MCF 10A (cell line): ENCODE measurements at regions not wholly inside any gene's neighbourhood (a gene's known extent, or its start where the extent isn't known, plus 50 kb on each side); places are given as distances from the start of the nearest gene placed in this dataset.

Source experiments
- BruUV-seq: library from RNA; stranded (reverse); fragments of 400-500 nt; replicated peaks from 2 replicates; lab custom pipeline; 2021; lab: Mats Ljungman, UMichigan
- CTCF ChIA-PET: fragments of 300-600 bp; sonication (Branson Sonifier 250); formaldehyde crosslinking; extraction: SDS; loops from one replicate; lab custom pipeline; 2021; ENCODE audit warnings: antibody characterized with exemption, inconsistent platforms; lab: Yijun Ruan, JAX
- POLR2A ChIA-PET: fragments of 300-600, 350-650 bp; sonication (Branson Sonifier 250); formaldehyde crosslinking; extraction: SDS; loops from one replicate; lab custom pipeline; 2020; ENCODE audit warnings: antibody characterized with exemption, inconsistent platforms; lab: Yijun Ruan, JAX
- DNase-seq: peaks from one replicate; pipeline ENCODE4 v3.0.0-alpha.2; 2018; ENCODE audit not compliant: unreplicated experiment
- H3K27ac Mint-ChIP-seq: one replicate; pipeline ENCODE4 v1.8.0; 2022; ENCODE audit warnings: mild to moderate bottlenecking, low read depth, mixed read lengths; ENCODE audit not compliant: unreplicated experiment
- H3K27me3 Mint-ChIP-seq: one replicate; pipeline ENCODE4 v1.8.0; 2022; ENCODE audit warnings: mixed read lengths; ENCODE audit not compliant: insufficient read depth, unreplicated experiment
- H3K36me3 Mint-ChIP-seq: one replicate; pipeline ENCODE4 v1.8.0; 2022; ENCODE audit warnings: mild to moderate bottlenecking, moderate library complexity, mixed read lengths; ENCODE audit not compliant: insufficient read depth, unreplicated experiment
- H3K4me1 Mint-ChIP-seq: one replicate; pipeline ENCODE4 v1.8.0; 2022; ENCODE audit warnings: mixed read lengths; ENCODE audit not compliant: insufficient read depth, unreplicated experiment
- H3K4me3 Mint-ChIP-seq: one replicate; pipeline ENCODE4 v1.8.0; 2022; ENCODE audit warnings: mild to moderate bottlenecking, moderate library complexity, mixed read lengths; ENCODE audit not compliant: unreplicated experiment
- H3K9me3 Mint-ChIP-seq: one replicate; pipeline ENCODE4 v1.8.0; 2022; ENCODE audit warnings: mixed read lengths; ENCODE audit not compliant: unreplicated experiment
- intact Hi-C: fragments of 100-400 bp; cut with micrococcal nuclease; formaldehyde crosslinking; loops from 2 replicates; pipeline ENCODE4 v1.14.1; 2022
- TF ChIP-seq, protein P1 (sequence below): fragments of 200-600 bp; IDR thresholded peaks from one replicate; pipeline ENCODE4 v1.8.0; 2022; ENCODE audit warnings: antibody characterized with exemption, mild to moderate bottlenecking; ENCODE audit not compliant: unreplicated experiment

DNA sequence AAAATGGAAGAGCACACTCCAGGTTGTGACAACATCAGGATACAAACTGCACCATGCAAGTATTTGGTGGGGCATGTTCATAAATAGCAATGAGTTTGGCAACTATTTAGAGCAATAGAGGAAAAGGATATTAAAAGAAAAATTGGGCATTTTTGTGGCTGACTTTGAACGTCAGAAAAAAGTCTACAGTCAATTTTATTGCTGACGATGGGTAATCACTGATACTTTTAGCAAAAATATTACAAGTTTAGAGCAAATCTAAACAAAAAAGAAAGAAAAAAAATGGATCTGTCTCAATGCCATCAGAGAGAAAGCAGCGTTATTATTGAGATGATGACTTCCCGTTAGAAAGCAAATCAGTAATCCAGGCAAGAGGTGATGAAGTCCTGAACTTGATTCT, 65.2 kb downstream of the CGGBP1 start:
- intact Hi-C loops: no loop called here
- BruUV-seq: no TSS peak
- no peaks in the 10 kb centered on the region for H3K36me3 Mint-ChIP-seq

DNA sequence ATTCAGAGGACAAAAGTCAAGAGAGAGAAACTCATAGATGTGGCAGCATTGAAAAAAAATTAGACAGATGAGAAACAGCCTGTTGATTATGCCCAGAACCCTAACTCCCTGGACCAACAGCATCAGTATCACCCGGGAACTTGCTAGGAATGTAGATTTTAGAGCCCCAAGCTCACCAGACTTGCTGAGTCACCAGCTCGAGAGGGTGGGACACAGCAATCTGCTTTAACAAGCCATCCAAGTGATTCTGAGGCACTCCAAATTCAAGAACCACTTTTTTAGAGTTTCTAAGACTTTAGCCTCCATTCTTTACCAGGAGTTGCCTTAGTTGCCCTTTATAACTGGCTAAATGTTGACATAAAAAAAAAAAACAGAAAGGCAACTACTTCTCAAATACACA, 70.9 kb downstream of the CGGBP1 start:
- H3K4me1 Mint-ChIP-seq: no peaks in the 10 kb centered on the region
- H3K27ac Mint-ChIP-seq: no peak overlapping the region
- no peak for DNase-seq
- H3K4me3 Mint-ChIP-seq: no peak overlapping the region
- ChIA-PET POLR2A (interaction anchor here (0.5 kb wide), 1 partner anchor 73 kb away, joined by 3 read pairs; no protein-coding TSS in a partner anchor), CTCF (interaction anchor here (1.0 kb wide), 1 partner anchor 358 kb away, joined by 3 read pairs; no protein-coding TSS in a partner anchor)
- no peaks in the 10 kb centered on the region for H3K27me3 Mint-ChIP-seq
- no peaks in the 10 kb centered on the region for H3K36me3 Mint-ChIP-seq
- TF ChIP-seq, protein P1, sequence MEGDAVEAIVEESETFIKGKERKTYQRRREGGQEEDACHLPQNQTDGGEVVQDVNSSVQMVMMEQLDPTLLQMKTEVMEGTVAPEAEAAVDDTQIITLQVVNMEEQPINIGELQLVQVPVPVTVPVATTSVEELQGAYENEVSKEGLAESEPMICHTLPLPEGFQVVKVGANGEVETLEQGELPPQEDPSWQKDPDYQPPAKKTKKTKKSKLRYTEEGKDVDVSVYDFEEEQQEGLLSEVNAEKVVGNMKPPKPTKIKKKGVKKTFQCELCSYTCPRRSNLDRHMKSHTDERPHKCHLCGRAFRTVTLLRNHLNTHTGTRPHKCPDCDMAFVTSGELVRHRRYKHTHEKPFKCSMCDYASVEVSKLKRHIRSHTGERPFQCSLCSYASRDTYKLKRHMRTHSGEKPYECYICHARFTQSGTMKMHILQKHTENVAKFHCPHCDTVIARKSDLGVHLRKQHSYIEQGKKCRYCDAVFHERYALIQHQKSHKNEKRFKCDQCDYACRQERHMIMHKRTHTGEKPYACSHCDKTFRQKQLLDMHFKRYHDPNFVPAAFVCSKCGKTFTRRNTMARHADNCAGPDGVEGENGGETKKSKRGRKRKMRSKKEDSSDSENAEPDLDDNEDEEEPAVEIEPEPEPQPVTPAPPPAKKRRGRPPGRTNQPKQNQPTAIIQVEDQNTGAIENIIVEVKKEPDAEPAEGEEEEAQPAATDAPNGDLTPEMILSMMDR: no peak
- intact Hi-C loops: no loop called here
- no peaks in the 10 kb centered on the region for H3K9me3 Mint-ChIP-seq
- no TSS peak for BruUV-seq

More for the DNA sequence above, 65.2 kb downstream of the CGGBP1 start:
- CTCF ChIA-PET: interaction anchor here (0.7 to 1.0 kb wide), 2 partner anchors 696 to 942 kb away, joined by 3 read pairs; no protein-coding TSS in a partner anchor
- Mint-ChIP-seq H3K4me1 (no peaks in the 10 kb centered on the region), H3K4me3 (no peak overlapping the region), H3K27me3 (no peaks in the 10 kb centered on the region), H3K9me3 (no peaks in the 10 kb centered on the region), H3K27ac (no peak overlapping the region)
- DNase-seq: no peak
- POLR2A ChIA-PET: no interaction called here
- TF ChIP-seq, protein P1: no peak

DNA sequence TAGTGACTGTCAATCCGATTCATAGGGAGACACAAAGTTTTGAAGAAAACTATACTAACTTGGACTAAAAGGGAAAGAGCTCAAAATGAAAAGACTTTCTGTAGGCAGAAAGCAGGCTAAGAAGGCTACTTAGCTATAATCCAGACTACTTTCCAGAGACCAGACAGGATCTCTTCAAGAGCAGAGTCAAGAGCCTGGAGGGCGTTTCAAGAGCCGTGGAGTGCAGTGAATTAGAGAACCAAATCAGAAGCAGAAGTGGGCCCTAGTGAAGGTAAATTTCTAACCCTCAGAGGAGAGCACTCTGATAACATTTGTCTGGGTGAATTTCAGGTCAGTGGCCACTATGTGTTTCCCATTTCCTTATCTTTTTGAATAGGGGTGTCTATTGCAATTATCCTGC, 76.4 kb downstream of the CGGBP1 start:
- intact Hi-C loops: no loop called here
- CTCF ChIA-PET: interaction anchor here (0.9 to 1.3 kb wide), 2 partner anchors 631 to 721 kb away, joined by 3 to 4 read pairs; no protein-coding TSS in a partner anchor
- Mint-ChIP-seq H3K4me3 (no peak overlapping the region), H3K4me1 (no peaks in the 10 kb centered on the region), H3K36me3 (no peaks in the 10 kb centered on the region), H3K27me3 (no peaks in the 10 kb centered on the region), H3K27ac (no peak overlapping the region), H3K9me3 (no peaks in the 10 kb centered on the region)
- POLR2A ChIA-PET: no interaction called here
- TF ChIP-seq, protein P1: no peak
- DNase-seq: no peak
- no TSS peak for BruUV-seq

DNA sequence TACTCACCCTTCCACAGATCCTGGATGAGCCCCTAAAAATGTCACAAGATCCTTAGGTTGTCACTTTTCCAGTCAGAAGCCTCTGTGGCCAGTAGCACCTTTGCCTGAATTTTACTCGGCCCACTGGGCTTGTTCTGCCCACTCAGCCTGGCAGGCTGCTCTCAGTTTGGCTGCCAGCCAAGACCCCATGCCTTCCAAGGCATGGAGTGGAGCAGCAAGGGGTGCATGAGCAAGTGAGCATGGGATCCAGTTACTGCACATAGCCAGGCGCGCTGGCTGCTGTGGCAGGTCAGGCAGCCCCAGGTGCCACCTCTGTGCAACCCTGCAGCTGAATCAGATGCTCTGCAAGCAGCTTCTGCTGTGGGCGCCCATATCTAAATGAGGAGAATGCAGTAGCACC, 79.3 kb downstream of the CGGBP1 start:
- no peaks in the 10 kb centered on the region for H3K27me3 Mint-ChIP-seq
- ChIA-PET POLR2A (no interaction called here), CTCF (no interaction called here)
- no TSS peak for BruUV-seq
- H3K36me3 Mint-ChIP-seq: no peaks in the 10 kb centered on the region
- TF ChIP-seq, protein P1: no peak
- H3K9me3 Mint-ChIP-seq: no peaks in the 10 kb centered on the region
- no peak overlapping the region for H3K27ac Mint-ChIP-seq
- H3K4me3 Mint-ChIP-seq: no peak overlapping the region
- DNase-seq: no peak
- intact Hi-C loops: no loop called here
- no peaks in the 10 kb centered on the region for H3K4me1 Mint-ChIP-seq
